ENCODE measurements at regions not wholly inside any gene's neighbourhood (a gene's known extent, or its start where the extent isn't known, plus 50 kb on each side); places are given as distances from the start of the nearest gene placed in this dataset.

DNA sequence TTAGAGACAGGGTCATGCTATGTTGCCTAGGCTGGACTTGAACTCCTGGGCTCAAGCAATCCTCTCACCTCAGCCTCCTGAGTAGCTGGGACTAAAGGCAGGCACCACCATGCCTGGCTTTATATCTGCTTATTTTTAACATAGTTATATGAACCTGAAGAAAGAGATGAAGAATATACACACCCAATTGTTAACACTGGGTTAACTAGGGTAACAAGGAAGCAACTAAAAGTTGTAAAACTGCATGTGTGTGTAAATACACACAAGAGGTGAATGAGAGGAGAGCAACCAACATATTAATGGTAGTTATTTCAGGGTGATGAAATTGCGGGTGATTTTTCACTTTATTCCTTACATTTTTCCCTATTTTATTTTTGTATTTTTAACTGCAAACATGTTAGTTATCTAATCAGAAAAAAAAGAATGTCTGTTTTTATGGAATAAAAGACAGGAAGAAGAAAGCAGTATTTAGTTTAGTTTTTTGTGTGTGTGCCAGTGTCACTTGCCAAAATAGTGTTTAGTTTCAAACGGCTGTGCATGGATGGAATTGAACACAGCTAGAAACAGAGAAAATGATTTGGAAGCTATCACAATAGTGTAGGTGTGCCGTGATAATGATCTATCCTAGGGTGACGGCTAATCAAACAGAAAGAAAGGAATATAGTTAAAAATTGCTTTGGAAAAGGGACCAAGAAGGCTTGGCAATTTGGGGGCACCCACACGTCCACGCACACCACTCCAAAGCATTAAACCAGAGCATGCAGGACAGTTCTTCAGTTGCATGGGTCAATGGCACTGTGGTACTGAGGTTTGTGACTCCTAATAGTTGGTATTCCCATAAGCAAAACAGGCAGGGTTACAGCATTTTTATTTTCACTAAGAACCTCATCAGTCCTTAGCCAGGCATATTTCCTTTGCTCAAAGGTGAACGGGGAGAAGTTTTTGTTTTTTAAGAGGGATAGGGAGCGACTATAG, 89.1 kb upstream of the KLHL13 start:
- TF ChIP-seq EZH2phosphoT487 (IDR thresholded peaks at IDR 0.05; ENCODE audit: insufficient read depth, low read depth) (no peak), EZH2 (IDR thresholded peaks at IDR 0.05; ENCODE audit: insufficient read depth, poor library complexity, severe bottlenecking) (no peak)

Measured in GM23248 (cell line).